Adrenal gland (tissue), 9 donors: ENCODE measurements at regions not wholly inside any gene's neighbourhood (a gene's known extent, or its start where the extent isn't known, plus 50 kb on each side); places are given as distances from the start of the nearest gene placed in this dataset.
A peak's percentile ranks its signal among the peaks of the same experiment; 100 is the strongest.

Source experiments
- DNase-seq, 7 donors: peaks; one replicate each; pipeline ENCODE4 v3.0.0-alpha.2; 2019 to 2020
- H3K27ac ChIP-seq, 5 donors: fragments of 200-600 bp; sonication (generic) in 4 of 5; 1 replicate in 3 of 5; 2 replicates in 2 of 5; pipeline versions ENCODE4 v1.5.1 to v1.8.0; 2016 to 2020; ENCODE audit warnings: mild to moderate bottlenecking in 1 of 5
- H3K27me3 ChIP-seq: fragments of 200-600 bp; 2 replicates; pipeline ENCODE4 v1.8.0; 2021
- H3K36me3 ChIP-seq, 2 donors: fragments of 200-600 bp; replicated peaks in 1 of 2; 1 replicate in 1 of 2; 2 replicates in 1 of 2; pipeline versions ENCODE4 v1.5.1 to v1.8.0; 2018 to 2022
- H3K4me1 ChIP-seq, 2 donors: fragments of 200-600 bp; replicated peaks in 1 of 2; 1 replicate in 1 of 2; 2 replicates in 1 of 2; pipeline versions ENCODE4 v1.5.1 to v1.8.0; 2018 to 2021
- H3K4me3 ChIP-seq, 4 donors: fragments of 200-600 bp; sonication (generic) in 3 of 4; one replicate each; pipeline ENCODE4 v1.5.1; 2016 to 2018
- H3K9me3 ChIP-seq, 3 donors: fragments of 200-600 bp; sonication (generic) in 1 of 3; replicated peaks in 1 of 3; 1 replicate in 2 of 3; 2 replicates in 1 of 3; pipeline versions ENCODE4 v1.5.1 to v1.8.0; 2016 to 2021
- POLR2A ChIP-seq, 2 donors: fragments of 450-650 bp; IDR thresholded peaks; one replicate each; pipeline ENCODE4 v1.6.1; 2017; ENCODE audit warnings: antibody characterized with exemption in 2 of 2, mild to moderate bottlenecking in 2 of 2, moderate library complexity in 1 of 2
- WGBS, 4 donors: extraction: QIAGEN DNeasy Blood & Tissue Kit in 2 of 4; methylation state at CpG; one replicate each; pipeline versions ENCODE4 v1.1.5 to v1.1.7; 2013 to 2017; 5-methylcytosine and 5-hydroxymethylcytosine counted together
- intact Hi-C, 2 donors: fragments of 100-400 bp; cut with DNase I; formaldehyde crosslinking; loops; one replicate each; pipeline versions ENCODE4 v1.14.1 to v1.15.0; 2022 to 2023
- TF ChIP-seq, protein P1 (sequence below), 6 experiments: fragments of 450-650 bp in 4 of 6; fragments of 200-600 bp in 2 of 6; sonication (generic) in 1 of 6; IDR thresholded peaks; 1 replicate in 5 of 6; 2 replicates in 1 of 6; pipeline versions ENCODE4 v1.5.1 to v1.8.0; 2016 to 2021; ENCODE audit warnings: antibody characterized with exemption in 6 of 6, mild to moderate bottlenecking in 2 of 6, moderate library complexity in 1 of 6
- donor health status: healthy with polysubstance abuse.
- donor health status: Bipolar disorder and iron deficiency.
- donor health status: DM: yes; HTN: yes; CAD: no.
- donor health status: DM: no; HTN: no; CAD: no.
- donor health status: DM: no; HTN: no; CAD: no.

DNA sequence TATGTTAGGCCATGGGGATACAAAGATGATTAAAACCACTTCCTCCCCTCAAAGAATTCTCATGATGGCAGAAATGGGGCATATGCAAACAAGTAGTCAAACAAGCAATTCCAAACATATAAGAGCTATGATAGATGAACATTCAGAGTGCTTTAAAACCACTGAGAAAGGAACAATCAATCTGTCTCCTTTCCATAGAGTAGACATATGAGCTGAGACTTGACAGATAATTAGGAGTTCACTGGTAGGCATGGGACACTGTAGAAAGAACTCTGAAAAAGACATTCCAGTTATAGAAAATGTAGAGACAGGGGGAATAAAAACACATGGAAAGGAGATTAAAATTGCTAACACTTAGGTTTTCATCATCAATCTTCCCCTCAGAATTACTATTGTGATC lies 372.8 kb downstream of the KLHL4 start:
- Histone ChIP-seq H3K9me3 (no peaks in the 10 kb centered on the region), H3K27ac (no peak overlapping the region), H3K4me3 (no peak overlapping the region), H3K36me3 (no peaks in the 10 kb centered on the region), H3K27me3 (peaks cover 23% of the 10 kb centered on the region), H3K4me1 (no peaks in the 10 kb centered on the region)
- no peak for DNase-seq
- TF ChIP-seq, protein P1, sequence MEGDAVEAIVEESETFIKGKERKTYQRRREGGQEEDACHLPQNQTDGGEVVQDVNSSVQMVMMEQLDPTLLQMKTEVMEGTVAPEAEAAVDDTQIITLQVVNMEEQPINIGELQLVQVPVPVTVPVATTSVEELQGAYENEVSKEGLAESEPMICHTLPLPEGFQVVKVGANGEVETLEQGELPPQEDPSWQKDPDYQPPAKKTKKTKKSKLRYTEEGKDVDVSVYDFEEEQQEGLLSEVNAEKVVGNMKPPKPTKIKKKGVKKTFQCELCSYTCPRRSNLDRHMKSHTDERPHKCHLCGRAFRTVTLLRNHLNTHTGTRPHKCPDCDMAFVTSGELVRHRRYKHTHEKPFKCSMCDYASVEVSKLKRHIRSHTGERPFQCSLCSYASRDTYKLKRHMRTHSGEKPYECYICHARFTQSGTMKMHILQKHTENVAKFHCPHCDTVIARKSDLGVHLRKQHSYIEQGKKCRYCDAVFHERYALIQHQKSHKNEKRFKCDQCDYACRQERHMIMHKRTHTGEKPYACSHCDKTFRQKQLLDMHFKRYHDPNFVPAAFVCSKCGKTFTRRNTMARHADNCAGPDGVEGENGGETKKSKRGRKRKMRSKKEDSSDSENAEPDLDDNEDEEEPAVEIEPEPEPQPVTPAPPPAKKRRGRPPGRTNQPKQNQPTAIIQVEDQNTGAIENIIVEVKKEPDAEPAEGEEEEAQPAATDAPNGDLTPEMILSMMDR (IDR thresholded peaks at IDR 0.05): no peak
- no peak for TF ChIP-seq POLR2A (IDR thresholded peaks at IDR 0.05)
- intact Hi-C loops: no loop called here

DNA sequence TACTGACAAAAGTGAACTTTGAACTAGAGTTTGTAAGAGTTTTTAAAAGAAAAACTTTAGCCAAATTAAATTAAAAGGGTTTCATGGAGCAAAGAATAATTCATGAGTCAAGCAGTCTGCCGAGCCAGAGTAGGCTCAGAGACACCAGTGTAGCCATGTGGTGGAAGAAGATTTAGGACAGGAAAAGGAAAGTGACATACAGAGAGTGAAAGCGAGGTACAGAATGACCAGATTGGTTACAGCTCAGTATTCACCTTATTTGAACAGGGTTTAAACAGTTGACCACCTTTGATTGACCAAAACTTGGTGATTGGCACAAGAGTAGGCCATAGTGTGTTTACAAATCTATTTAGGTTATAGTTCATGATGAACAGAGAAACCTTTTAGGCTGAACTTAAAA lies 377.8 kb downstream of the KLHL4 start:
- intact Hi-C loops: no loop called here
- H3K27me3 ChIP-seq: peaks cover 5% of the 10 kb centered on the region
- H3K36me3 ChIP-seq: no peaks in the 10 kb centered on the region
- TF ChIP-seq, protein P1 (IDR thresholded peaks at IDR 0.05): no peak
- no peak for TF ChIP-seq POLR2A (IDR thresholded peaks at IDR 0.05)
- H3K4me3 ChIP-seq: no peak overlapping the region
- H3K27ac ChIP-seq: no peak overlapping the region
- H3K9me3 ChIP-seq: no peaks in the 10 kb centered on the region
- no peaks in the 10 kb centered on the region for H3K4me1 ChIP-seq
- WGBS, 4 donors: 53 to 74% (median 68%) methylated on average over 2 of the region's 2 CpGs
- no peak for DNase-seq

DNA sequence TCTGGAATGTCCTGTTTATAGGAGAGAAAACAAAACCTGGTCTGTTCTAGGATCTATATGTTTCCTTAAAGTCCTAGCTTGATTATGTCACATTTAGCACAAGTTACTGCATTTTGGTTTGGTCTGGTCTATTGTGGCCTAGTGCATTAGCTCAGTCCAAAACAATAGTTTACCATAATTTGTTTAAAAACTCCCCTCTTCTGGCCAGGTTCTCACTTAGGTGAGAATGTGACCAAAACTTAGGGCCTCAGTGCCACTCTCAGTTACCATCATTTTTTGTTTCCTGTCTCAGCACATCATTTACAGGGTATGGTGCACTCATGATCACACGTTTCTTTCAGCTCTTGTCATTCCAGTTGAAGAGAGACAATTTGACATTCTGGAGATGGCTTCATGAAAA lies 378.5 kb downstream of the KLHL4 start:
- Histone ChIP-seq H3K27me3 (no peaks in the 10 kb centered on the region), H3K27ac (no peak overlapping the region), H3K4me3 (no peak overlapping the region), H3K4me1 (no peaks in the 10 kb centered on the region), H3K36me3 (no peaks in the 10 kb centered on the region), H3K9me3 (no peaks in the 10 kb centered on the region)
- WGBS, 4 donors: 60 to 74% (median 62%) methylated on average over 1 of the region's 1 CpG
- DNase-seq: no peak
- intact Hi-C loops: no loop called here
- TF ChIP-seq, protein P1 (IDR thresholded peaks at IDR 0.05): no peak
- TF ChIP-seq POLR2A (IDR thresholded peaks at IDR 0.05): no peak

DNA sequence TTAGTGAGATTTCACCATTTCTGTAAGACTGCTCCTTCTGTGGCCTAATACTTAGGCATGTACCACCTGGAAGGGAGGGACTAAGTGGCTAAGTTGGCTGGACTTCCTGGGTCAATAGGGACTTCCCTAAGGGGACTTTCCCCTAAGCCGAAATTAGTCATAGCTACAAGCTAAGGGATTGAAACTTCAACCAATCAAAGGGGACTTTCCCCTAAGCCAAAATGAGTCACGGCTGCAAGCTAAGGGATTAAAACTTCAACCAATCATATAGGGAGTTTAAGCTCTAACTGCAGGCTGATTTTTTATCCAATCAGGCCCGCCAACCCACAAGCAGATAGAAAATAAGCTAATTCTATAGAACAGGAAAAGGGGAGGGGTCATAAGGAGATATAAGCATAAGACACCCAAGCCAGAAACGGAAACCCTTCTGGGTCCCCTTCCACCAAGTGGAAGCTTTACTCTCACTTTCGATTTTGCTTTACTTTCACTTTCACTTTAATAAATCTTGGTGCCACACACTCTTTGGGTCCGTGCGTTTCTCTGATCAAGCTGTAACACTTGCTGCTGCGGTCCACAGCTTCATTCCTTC lies 382.8 kb downstream of the KLHL4 start:
- Histone ChIP-seq H3K36me3 (no peaks in the 10 kb centered on the region), H3K9me3 (no peaks in the 10 kb centered on the region), H3K27ac (no peak overlapping the region), H3K27me3 (no peaks in the 10 kb centered on the region), H3K4me3 (peak overlapping the region in 1 of 4 donors; percentile 8), H3K4me1 (no peaks in the 10 kb centered on the region)
- intact Hi-C loops: no loop called here
- TF ChIP-seq, protein P1 (IDR thresholded peaks at IDR 0.05): no peak
- no peak for DNase-seq
- WGBS, 4 donors: 64 to 85% (median 71%) methylated on average over 6 to 8 of the region's 8 CpGs
